K562 (cell line): ENCODE measurements at regions not wholly inside any gene's neighbourhood (a gene's known extent, or its start where the extent isn't known, plus 50 kb on each side); places are given as distances from the start of the nearest gene placed in this dataset.
A peak's percentile ranks its signal among the peaks of the same experiment; 100 is the strongest.

Experiments used
- ATAC-seq: fragments of 200-7000 bp; cut with Tn5 transposase; 3 replicates; pipeline ENCODE4 v1.9.1; 2020; ENCODE audit warnings: moderate library complexity
- BruUV-seq: library from RNA; stranded (reverse); fragments of 400-500 nt; replicated peaks from 2 replicates; lab custom pipeline; 2021; lab: Mats Ljungman, UMichigan
- CTCF ChIA-PET: fragments of 300-600 bp; formaldehyde crosslinking; extraction: SDS; loops from one replicate; lab custom pipeline; 2021; ENCODE audit warnings: low intra/inter-chr PET ratio; lab: Yijun Ruan, JAX
- POLR2A ChIA-PET: fragments of 300-600, 350-650 bp; sonication (Branson Sonifier 250); formaldehyde crosslinking; extraction: SDS; loops from one replicate; lab custom pipeline; 2021; ENCODE audit warnings: antibody characterized with exemption, inconsistent platforms; lab: Yijun Ruan, JAX
- DNase-seq, 4 experiments: peaks; one replicate each; pipeline versions ENCODE4 v3.0.0 to v3.0.0-alpha.2; 2011 to 2018; ENCODE audit warnings: low spot score in 3 of 4, mixed read lengths in 3 of 4; ENCODE audit errors: extremely low read depth in 1 of 4
- FAIRE-seq: peaks from 2 replicates; lab custom pipeline; 2011; peaks lifted over from hg19 to GRCh38; lab: Jason Lieb, UNC
- H2AFZ ChIP-seq: 2 replicates; pipeline ENCODE4 v1.6.0; 2011; ENCODE audit warnings: low read depth, low read length, control low read depth, inconsistent platforms
- H3K27ac ChIP-seq: fragments of 200-600 bp; 3 replicates; pipeline ENCODE4 v1.8.0; 2011; ENCODE audit warnings: low read depth, mild to moderate bottlenecking, control low read depth, inconsistent platforms, low read length, moderate library complexity, mixed read lengths; ENCODE audit errors: extremely low read depth
- H3K27me3 ChIP-seq, 2 experiments: fragments of 300-600 bp in 1 of 2; 2 replicates in 1 of 2; 3 replicates in 1 of 2; pipeline versions ENCODE4 v1.6.0 to v1.8.0; 2011; ENCODE audit warnings: inconsistent platforms in 2 of 2, low read length in 2 of 2, mild to moderate bottlenecking in 1 of 2, mixed read lengths in 1 of 2, moderate library complexity in 1 of 2; ENCODE audit not compliant: control insufficient read depth in 2 of 2, insufficient read depth in 2 of 2
- H3K36me3 ChIP-seq: fragments of 300-600 bp; 3 replicates; pipeline ENCODE4 v1.8.0; 2011; ENCODE audit warnings: mild to moderate bottlenecking, low read length, inconsistent platforms; ENCODE audit not compliant: control insufficient read depth, insufficient read depth
- H3K4me1 ChIP-seq, 2 experiments: fragments of 200-600 bp in 1 of 2; replicated peaks in 1 of 2; 2 replicates in 1 of 2; 3 replicates in 1 of 2; pipeline versions ENCODE4 v1.5.1 to v1.8.0; 2011; ENCODE audit warnings: inconsistent platforms in 2 of 2, low read length in 2 of 2, mild to moderate bottlenecking in 1 of 2, mixed read lengths in 1 of 2, moderate library complexity in 1 of 2; ENCODE audit not compliant: control insufficient read depth in 2 of 2, insufficient read depth in 2 of 2
- H3K4me2 ChIP-seq: 2 replicates; pipeline ENCODE4 v1.6.1; 2011; ENCODE audit warnings: low read length, control low read depth, inconsistent platforms, mixed read lengths; ENCODE audit not compliant: insufficient read depth
- H3K4me3 ChIP-seq: fragments of 200-600 bp; sonication (generic), shearing (Covaris generic); 2 replicates; pipeline ENCODE4 v1.5.1; 2016; ENCODE audit warnings: control low read depth, inconsistent platforms
- H3K79me2 ChIP-seq: fragments of 200-600 bp; 3 replicates; pipeline ENCODE4 v1.8.0; 2011; ENCODE audit warnings: low read length, inconsistent platforms; ENCODE audit not compliant: control insufficient read depth, insufficient read depth
- H3K9ac ChIP-seq, 2 experiments: 2 replicates each; pipeline versions ENCODE4 v1.6.0 to v1.6.1; 2011; ENCODE audit warnings: low read depth in 2 of 2, low read length in 2 of 2, control low read depth in 1 of 2, inconsistent platforms in 1 of 2, mild to moderate bottlenecking in 1 of 2, mixed read lengths in 1 of 2; ENCODE audit not compliant: insufficient read depth in 1 of 2
- H3K9me1 ChIP-seq: one replicate; pipeline ENCODE4 v1.6.0; 2011; ENCODE audit warnings: inconsistent platforms, mild to moderate bottlenecking, low read length, moderate library complexity; ENCODE audit not compliant: control insufficient read depth, insufficient read depth
- H3K9me3 ChIP-seq: replicated peaks from 2 replicates; pipeline ENCODE4 v1.5.1; 2011; ENCODE audit warnings: low read depth, low read length, inconsistent platforms; ENCODE audit not compliant: control insufficient read depth, insufficient read depth
- H4K20me1 ChIP-seq: replicated peaks from 2 replicates; pipeline ENCODE4 v1.6.1; 2011; ENCODE audit warnings: low read length, inconsistent platforms, mixed read lengths; ENCODE audit not compliant: control insufficient read depth, insufficient read depth
- ADNP ChIP-seq: fragments of 200-800 bp; sonication (Bioruptor generic); IDR thresholded peaks from 2 replicates; pipeline ENCODE4 v1.6.1; 2016; ENCODE audit warnings: missing genetic modification characterization, missing compliant biosample characterization
- BCOR ChIP-seq: fragments of 450-650 bp; IDR thresholded peaks from 2 replicates; pipeline ENCODE4 v1.6.1; 2016
- BRD4 ChIP-seq: fragments of 200-600 bp; sonication (generic); IDR thresholded peaks from 2 replicates; pipeline ENCODE4 v1.6.1; 2017; ENCODE audit warnings: inconsistent platforms
- CREB1 ChIP-seq, 2 experiments: sonication (generic) in 1 of 2; formaldehyde crosslinking in 1 of 2; IDR thresholded peaks; 2 replicates each; pipeline versions ENCODE4 v1.6.1 to v1.8.0; 2012 to 2022; ENCODE audit warnings: inconsistent platforms in 1 of 2, mild to moderate bottlenecking in 1 of 2, missing genetic modification reagents in 1 of 2, moderate library complexity in 1 of 2
- DEAF1 ChIP-seq: fragments of 450-650 bp; formaldehyde crosslinking; IDR thresholded peaks from 2 replicates; pipeline ENCODE4 v1.4.0; 2020; ENCODE audit warnings: mild to moderate bottlenecking, moderate library complexity
- GATA2 ChIP-seq: sonication (generic); formaldehyde crosslinking; IDR thresholded peaks from 2 replicates; pipeline ENCODE4 v1.4.0; 2020; ENCODE audit warnings: mild to moderate bottlenecking, missing genetic modification reagents
- HMGXB4 ChIP-seq: sonication (generic); formaldehyde crosslinking; IDR thresholded peaks from 2 replicates; pipeline ENCODE4 v1.8.1; 2023; ENCODE audit warnings: mild to moderate bottlenecking, missing genetic modification reagents
- KDM1A ChIP-seq, 2 experiments: fragments of 450-650 bp; IDR thresholded peaks; 2 replicates each; pipeline ENCODE4 v1.6.1; 2016; ENCODE audit warnings: mild to moderate bottlenecking in 2 of 2
- POLR2H ChIP-seq: IDR thresholded peaks from 2 replicates; pipeline ENCODE4 v1.6.1; 2016; ENCODE audit warnings: missing genetic modification characterization, low read depth, mild to moderate bottlenecking, control low read depth, missing compliant biosample characterization, moderate library complexity
- RBM25 ChIP-seq: fragments of 200-400 bp; formaldehyde crosslinking; IDR thresholded peaks from 2 replicates; pipeline ENCODE4 v1.6.1; 2018; ENCODE audit warnings: low read length, low read depth, moderate library complexity; ENCODE audit not compliant: severe bottlenecking
- RNF219 ChIP-seq: fragments of 250-450 bp; sonication (Bioruptor Pico); IDR thresholded peaks from 2 replicates; pipeline ENCODE4 v1.5.0; 2022; ENCODE audit warnings: mild to moderate bottlenecking
- ZFPM2 ChIP-seq: fragments of 250-450 bp; sonication (Bioruptor Pico); IDR thresholded peaks from 2 replicates; pipeline ENCODE4 v1.5.1; 2022; ENCODE audit warnings: mild to moderate bottlenecking
- ZNF121 ChIP-seq: sonication (generic); formaldehyde crosslinking; conservative IDR thresholded peaks from 2 replicates; pipeline ENCODE4 v1.8.0; 2022; ENCODE audit warnings: missing genetic modification reagents
- ZNF512 ChIP-seq: IDR thresholded peaks from 2 replicates; pipeline ENCODE4 v1.6.1; 2016; ENCODE audit warnings: missing genetic modification characterization, missing compliant biosample characterization
- ZNF586 ChIP-seq: fragments of 450-650 bp; formaldehyde crosslinking; conservative IDR thresholded peaks from 2 replicates; pipeline ENCODE4 v1.4.0; 2020; ENCODE audit warnings: mild to moderate bottlenecking, moderate library complexity
- ZNF766 ChIP-seq: fragments of 200-800 bp; sonication (Bioruptor generic); conservative IDR thresholded peaks from 2 replicates; pipeline ENCODE4 v1.6.1; 2016; ENCODE audit warnings: missing genetic modification characterization, missing compliant biosample characterization
- ZNF780A ChIP-seq: fragments of 250-450 bp; sonication (Bioruptor Pico); IDR thresholded peaks from 2 replicates; pipeline ENCODE4 v1.5.0; 2021; ENCODE audit warnings: mild to moderate bottlenecking
- WGBS: fragments of 100-300 bp; shearing (Covaris generic); methylation state at CpG from one replicate; pipeline ENCODE4 v1.1.6; 2016; ENCODE audit warnings: low coverage, mixed read lengths; ENCODE audit not compliant: insufficient coverage; ENCODE audit errors: missing lambda C conversion rate; 5-methylcytosine and 5-hydroxymethylcytosine counted together
- in situ Hi-C: fragments of 300-500 bp; cut with MboI; formaldehyde crosslinking; loops from 4 replicates; pipeline ENCODE4 v1.15.0; 2018; ENCODE audit warnings: inconsistent platforms, mixed read lengths
- intact Hi-C: fragments of 100-400 bp; cut with micrococcal nuclease; formaldehyde crosslinking; loops from 2 replicates; pipeline ENCODE4 v1.14.2; 2022

GRCh38 chr1:25023190-25023578 lies 93.1 kb upstream of the RUNX3 start:
- no peaks in the 10 kb centered on the region for H3K9me1 ChIP-seq
- 6% methylated on average over 6 of the region's 6 CpGs for WGBS
- ATAC-seq (no peak; the same call in 2 of the 3 replicates), DNase-seq (no peak), FAIRE-seq (no peak)
- POLR2A ChIA-PET, result interaction anchor here (1.8 kb wide), 1 partner anchor 9 kb away, joined by 5 read pairs; no protein-coding TSS in a partner anchor
- no peak overlapping the region for H3K4me2 ChIP-seq
- in situ Hi-C loops, result no loop called here
- CTCF ChIA-PET, result no interaction called here
- no peaks in the 10 kb centered on the region for H3K36me3 ChIP-seq
- H3K4me3 ChIP-seq, result no peak overlapping the region
- intact Hi-C loops, result no loop called here
- peaks cover 14 to 15% of the 10 kb centered on the region in 2 experiments; a peak in 3 of 5 replicates for H3K4me1 ChIP-seq
- H3K9me3 ChIP-seq, result no peaks in the 10 kb centered on the region
- no peaks in the 10 kb centered on the region; the same call in 1 of the 2 replicates for H4K20me1 ChIP-seq
- H3K79me2 ChIP-seq, result no peaks in the 10 kb centered on the region
- no peak overlapping the region for H3K9ac ChIP-seq
- H3K27ac ChIP-seq, result no peak overlapping the region
- H3K27me3 ChIP-seq, result peaks cover 14 to 36% of the 10 kb centered on the region in 2 experiments; a peak in 4 of 5 replicates
- no TSS peak for BruUV-seq
- H2AFZ ChIP-seq, result no peak overlapping the region
- TF ChIP-seq RNF219 (CRISPR knock-in tag) (no peak), ZNF766 (CRISPR knock-in tag) (no peak), ZNF586 (CRISPR knock-in tag) (no peak), GATA2 (CRISPR knock-in tag) (0 out of 2 replicates have a peak, but pooled peaks have one; percentile 16), ZNF780A (CRISPR knock-in tag) (no peak), ZNF121 (CRISPR knock-in tag) (no peak), ZNF512 (tag) (no peak), BCOR (peak; percentile 61), RBM25 (peak; percentile 56), KDM1A (IDR thresholded peaks at IDR 0.05) (peak in 1 of 2 experiments; percentile 50; a peak in 1 of 4 replicates), ZFPM2 (0 out of 2 replicates have a peak, but pooled peaks have one; percentile 33), BRD4 (no peak), POLR2H (tag) (no peak), ADNP (peak; percentile 57; the same call in 1 of the 2 replicates), DEAF1 (no peak), HMGXB4 (CRISPR knock-in tag) (no peak), CREB1 (IDR thresholded peaks at IDR 0.05) (no peak), CREB1 (CRISPR knock-in tag; IDR thresholded peaks at IDR 0.05) (no peak)
